ENCODE measurements at regions not wholly inside any gene's neighbourhood (a gene's known extent, or its start where the extent isn't known, plus 50 kb on each side); places are given as distances from the start of the nearest gene placed in this dataset.

GRCh38 chr9:129342591-129343423, 164.7 kb upstream of the IER5L start:
- Histone ChIP-seq H3K4me1 (ENCODE audit: control insufficient read depth, extremely low read depth, insufficient read depth, low read length) (peaks cover 5% of the 10 kb centered on the region), H3K79me2 (ENCODE audit: control insufficient read depth, insufficient read depth, low read length) (no peaks in the 10 kb centered on the region), H3K36me3 (ENCODE audit: control insufficient read depth, insufficient read depth, low read length) (no peaks in the 10 kb centered on the region), H3K27me3 (ENCODE audit: control insufficient read depth, insufficient read depth, low read length) (no peaks in the 10 kb centered on the region), H3K4me2 (ENCODE audit: extremely low read depth, insufficient read depth, low read length) (no peak overlapping the region), H3K9ac (ENCODE audit: insufficient read depth, low read length) (no peak overlapping the region), H2AFZ (ENCODE audit: low read length) (no peak overlapping the region), H4K20me1 (ENCODE audit: control insufficient read depth, extremely low read depth, insufficient read depth, low read length) (no peaks in the 10 kb centered on the region), H3K9me3 (ENCODE audit: control insufficient read depth, insufficient read depth, low read depth, low read length) (no peaks in the 10 kb centered on the region), H3K27ac (ENCODE audit: insufficient read depth, low read length) (no peak overlapping the region), H3K4me3 (replicated peaks in 1 of 4; ENCODE audit: control extremely low read depth in 1 of 4, insufficient read depth in 1 of 4, low read depth in 3 of 4, low read length in 4 of 4) (no peak overlapping the region)
- DNase-seq (ENCODE audit: low read depth in 2 of 2), result no peak
- TF ChIP-seq EZH2 (IDR thresholded peaks at IDR 0.05; ENCODE audit: low read length, missing control alignments) (no peak), CTCF (conservative IDR thresholded peaks at IDR 0.05 in 1 of 2, IDR thresholded peaks at IDR 0.05 in 1 of 2; ENCODE audit: low read depth in 1 of 2, low read length in 2 of 2) (no peak)

GRCh38 chr9:129341987-129342348, 163.9 kb upstream of the IER5L start:
- no peaks in the 10 kb centered on the region for H4K20me1 ChIP-seq (ENCODE audit: control insufficient read depth, extremely low read depth, insufficient read depth, low read length)
- H2AFZ ChIP-seq (ENCODE audit: low read length), result no peak overlapping the region

More at GRCh38 chr9:129341987-129342348, 163.9 kb upstream of the IER5L start:
- H3K27ac ChIP-seq (ENCODE audit: insufficient read depth, low read length), result no peak overlapping the region
- TF ChIP-seq EZH2 (IDR thresholded peaks at IDR 0.05; ENCODE audit: low read length, missing control alignments) (no peak), CTCF (conservative IDR thresholded peaks at IDR 0.05 in 1 of 2, IDR thresholded peaks at IDR 0.05 in 1 of 2; ENCODE audit: low read depth in 1 of 2, low read length in 2 of 2) (no peak)
- no peak overlapping the region for H3K9ac ChIP-seq (ENCODE audit: insufficient read depth, low read length)
- H3K27me3 ChIP-seq (ENCODE audit: control insufficient read depth, insufficient read depth, low read length), result no peaks in the 10 kb centered on the region
- peaks cover 5% of the 10 kb centered on the region for H3K4me1 ChIP-seq (ENCODE audit: control insufficient read depth, extremely low read depth, insufficient read depth, low read length)
- H3K79me2 ChIP-seq (ENCODE audit: control insufficient read depth, insufficient read depth, low read length), result no peaks in the 10 kb centered on the region
- no peak overlapping the region for H3K4me2 ChIP-seq (ENCODE audit: extremely low read depth, insufficient read depth, low read length)
- H3K36me3 ChIP-seq (ENCODE audit: control insufficient read depth, insufficient read depth, low read length), result no peaks in the 10 kb centered on the region
- DNase-seq (ENCODE audit: low read depth in 2 of 2), result no peak
- H3K9me3 ChIP-seq (ENCODE audit: control insufficient read depth, insufficient read depth, low read depth, low read length), result no peaks in the 10 kb centered on the region
- H3K4me3 ChIP-seq (replicated peaks in 1 of 4; ENCODE audit: control extremely low read depth in 1 of 4, insufficient read depth in 1 of 4, low read depth in 3 of 4, low read length in 4 of 4), result no peak overlapping the region

Data from fibroblast of lung (primary cell).